Left lung (tissue), 4 donors: ENCODE measurements at regions not wholly inside any gene's neighbourhood (a gene's known extent, or its start where the extent isn't known, plus 50 kb on each side); places are given as distances from the start of the nearest gene placed in this dataset.

Source experiments
- ATAC-seq: fragments of 200-7000 bp; cut with Tn5 transposase; one replicate; pipeline ENCODE4 v1.9.1; 2020; ENCODE audit warnings: moderate library complexity
- DNase-seq, 4 donors: peaks; one replicate each; pipeline ENCODE4 v3.0.0-alpha.2; 2013 to 2020
- H3K27ac ChIP-seq, 2 donors: fragments of 200-600 bp; sonication (generic) in 1 of 2; one replicate each; pipeline versions ENCODE4 v1.5.0 to v1.8.0; 2020 to 2021
- H3K27me3 ChIP-seq, 2 donors: fragments of 200-600 bp; sonication (generic) in 1 of 2; one replicate each; pipeline versions ENCODE4 v1.5.0 to v1.8.0; 2020 to 2021
- H3K36me3 ChIP-seq, 2 donors: fragments of 200-600 bp; sonication (generic) in 1 of 2; one replicate each; pipeline versions ENCODE4 v1.5.0 to v1.8.0; 2020 to 2021
- H3K4me1 ChIP-seq, 2 donors: fragments of 200-600 bp; one replicate each; pipeline ENCODE4 v1.8.0; 2021
- H3K4me3 ChIP-seq, 2 donors: fragments of 200-600 bp; sonication (generic) in 1 of 2; one replicate each; pipeline versions ENCODE4 v1.5.0 to v1.8.0; 2020 to 2021; ENCODE audit warnings: mild to moderate bottlenecking in 1 of 2
- H3K9me3 ChIP-seq, 2 donors: fragments of 200-600 bp; sonication (generic) in 1 of 2; one replicate each; pipeline versions ENCODE4 v1.5.0 to v1.8.0; 2020 to 2021
- CTCF ChIP-seq, 2 donors: fragments of 200-600 bp; sonication (generic) in 1 of 2; IDR thresholded peaks; one replicate each; pipeline versions ENCODE4 v1.5.0 to v1.8.0; 2021; ENCODE audit warnings: antibody characterized with exemption in 2 of 2
- intact Hi-C, 2 donors: fragments of 100-400 bp; cut with DNase I; formaldehyde crosslinking; loops; one replicate each; pipeline versions ENCODE4 v1.11.2 to v1.14.2; 2022
- donor health status: DM: no; HTN: yes; CAD: no.
- donor health status: DM: no; HTN: no; CAD: no.

DNA sequence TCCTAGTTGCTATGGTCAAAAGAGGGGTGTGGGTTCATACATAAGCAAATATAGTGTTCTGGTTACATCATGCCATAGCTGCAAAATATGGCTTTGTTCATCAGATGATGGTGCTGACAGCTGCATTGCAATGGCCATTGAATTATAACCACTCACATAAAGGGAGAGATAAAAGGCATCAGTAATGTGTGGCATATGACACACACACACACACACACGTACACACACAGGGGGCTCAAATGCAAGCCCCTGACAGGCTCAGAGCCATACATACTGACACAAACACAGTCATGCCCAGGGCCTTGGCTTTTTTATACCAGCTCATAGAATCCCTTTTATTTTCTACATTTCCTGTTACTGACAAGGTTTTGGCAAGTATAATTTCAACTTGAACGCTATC, 698.9 kb downstream of the BCL11B start:
- Histone ChIP-seq H3K27ac (no peak overlapping the region), H3K9me3 (peaks cover 0 to 7% of the 10 kb centered on the region in 2 donors), H3K27me3 (no peaks in the 10 kb centered on the region), H3K4me1 (no peaks in the 10 kb centered on the region), H3K4me3 (no peak overlapping the region), H3K36me3 (no peaks in the 10 kb centered on the region)
- intact Hi-C loops, result no loop called here
- no peak for ATAC-seq
- no peak for TF ChIP-seq CTCF (IDR thresholded peaks at IDR 0.05)
- DNase-seq, result no peak

DNA sequence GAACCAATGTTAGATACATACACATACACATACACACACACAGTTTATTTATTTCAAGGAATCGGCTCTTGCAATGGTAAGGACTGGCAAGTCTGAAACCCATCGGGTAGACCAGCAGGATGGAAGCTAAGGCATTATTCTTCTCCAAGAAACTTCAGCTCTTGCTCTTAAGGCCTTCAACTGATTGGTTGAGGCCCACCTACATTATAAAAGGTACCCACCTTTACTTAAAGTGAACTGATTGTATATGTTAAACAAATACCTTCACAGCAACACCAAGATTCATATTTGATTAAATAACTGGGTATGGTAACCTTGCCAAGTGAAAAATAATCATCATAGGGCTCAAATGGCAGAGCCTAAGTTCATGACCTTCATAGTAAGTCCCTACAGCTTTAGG, 695.5 kb downstream of the BCL11B start:
- intact Hi-C loops, result no loop called here
- H3K4me1 ChIP-seq, result no peaks in the 10 kb centered on the region
- peaks cover 0 to 7% of the 10 kb centered on the region in 2 donors for H3K9me3 ChIP-seq
- H3K4me3 ChIP-seq, result no peak overlapping the region
- no peak overlapping the region for H3K27ac ChIP-seq
- no peak for TF ChIP-seq CTCF (IDR thresholded peaks at IDR 0.05)
- no peaks in the 10 kb centered on the region for H3K27me3 ChIP-seq
- no peaks in the 10 kb centered on the region for H3K36me3 ChIP-seq
- no peak for DNase-seq
- no peak for ATAC-seq

GRCh38 chr14:98578204-98578603, 693.8 kb downstream of the BCL11B start:
- ATAC-seq (no peak), DNase-seq (no peak)
- H3K27me3 ChIP-seq, result no peaks in the 10 kb centered on the region
- no peak overlapping the region for H3K4me3 ChIP-seq
- no peaks in the 10 kb centered on the region for H3K36me3 ChIP-seq
- intact Hi-C loops, result no loop called here
- no peaks in the 10 kb centered on the region for H3K4me1 ChIP-seq
- no peak overlapping the region for H3K27ac ChIP-seq
- no peak for TF ChIP-seq CTCF (IDR thresholded peaks at IDR 0.05)
- H3K9me3 ChIP-seq, result no peaks in the 10 kb centered on the region

- TF ChIP-seq CTCF (IDR thresholded peaks at IDR 0.05), result no peak
- intact Hi-C loops, result no loop called here
- no peak overlapping the region for H3K27ac ChIP-seq
- no peaks in the 10 kb centered on the region for H3K9me3 ChIP-seq
- no peaks in the 10 kb centered on the region for H3K36me3 ChIP-seq
- no peak overlapping the region for H3K4me3 ChIP-seq
- no peak for DNase-seq
- H3K4me1 ChIP-seq, result no peaks in the 10 kb centered on the region
- no peaks in the 10 kb centered on the region for H3K27me3 ChIP-seq
- ATAC-seq, result no peak
Observed at GRCh38 chr14:98579140-98579539, 692.9 kb downstream of the BCL11B start.

GRCh38 chr14:98580131-98580678, 691.8 kb downstream of the BCL11B start:
- Histone ChIP-seq H3K9me3 (no peaks in the 10 kb centered on the region), H3K27me3 (no peaks in the 10 kb centered on the region), H3K4me1 (no peaks in the 10 kb centered on the region), H3K4me3 (no peak overlapping the region), H3K27ac (no peak overlapping the region), H3K36me3 (no peaks in the 10 kb centered on the region)
- TF ChIP-seq CTCF (IDR thresholded peaks at IDR 0.05), result no peak
- ATAC-seq, result no peak
- peak in 2 of 4 donors; percentile 25 to 41 for DNase-seq
- intact Hi-C loops, result no loop called here
